Large intestine (tissue), 3 donors: ENCODE measurements at regions not wholly inside any gene's neighbourhood (a gene's known extent, or its start where the extent isn't known, plus 50 kb on each side); places are given as distances from the start of the nearest gene placed in this dataset.
"Not testable (repeated sequence)": the region's sequence is repeated elsewhere in the genome, so short reads cannot be mapped to it uniquely, and the experiment has no call there.

Experiments
- DNase-seq, 2 donors: peaks; one replicate each; pipeline versions ENCODE4 v3.0.0 to v3.0.0-alpha.2; 2013
- H3K27ac ChIP-seq: one replicate; pipeline ENCODE4 v1.5.1; 2013; ENCODE audit warnings: low read length
- H3K27me3 ChIP-seq: 2 replicates; pipeline ENCODE4 v1.6.1; 2013; ENCODE audit warnings: low read length; ENCODE audit not compliant: control insufficient read depth, insufficient read depth
- H3K36me3 ChIP-seq: 2 replicates; pipeline ENCODE4 v1.6.1; 2013; ENCODE audit warnings: low read length; ENCODE audit not compliant: control insufficient read depth, insufficient read depth
- H3K4me1 ChIP-seq: one replicate; pipeline ENCODE4 v1.6.1; 2013; ENCODE audit warnings: low read length; ENCODE audit not compliant: control insufficient read depth, insufficient read depth
- H3K4me3 ChIP-seq: one replicate; pipeline ENCODE4 v1.5.1; 2013; ENCODE audit warnings: low read length
- H3K9me3 ChIP-seq: one replicate; pipeline ENCODE4 v1.6.1; 2013; ENCODE audit warnings: mild to moderate bottlenecking, low read depth, low read length, moderate library complexity; ENCODE audit not compliant: control insufficient read depth
- WGBS: methylation state at CpG from one replicate; pipeline ENCODE4 v1.1.5; 2013; ENCODE audit warnings: low lambda C conversion rate; ENCODE audit not compliant: insufficient coverage; 5-methylcytosine and 5-hydroxymethylcytosine counted together

DNA sequence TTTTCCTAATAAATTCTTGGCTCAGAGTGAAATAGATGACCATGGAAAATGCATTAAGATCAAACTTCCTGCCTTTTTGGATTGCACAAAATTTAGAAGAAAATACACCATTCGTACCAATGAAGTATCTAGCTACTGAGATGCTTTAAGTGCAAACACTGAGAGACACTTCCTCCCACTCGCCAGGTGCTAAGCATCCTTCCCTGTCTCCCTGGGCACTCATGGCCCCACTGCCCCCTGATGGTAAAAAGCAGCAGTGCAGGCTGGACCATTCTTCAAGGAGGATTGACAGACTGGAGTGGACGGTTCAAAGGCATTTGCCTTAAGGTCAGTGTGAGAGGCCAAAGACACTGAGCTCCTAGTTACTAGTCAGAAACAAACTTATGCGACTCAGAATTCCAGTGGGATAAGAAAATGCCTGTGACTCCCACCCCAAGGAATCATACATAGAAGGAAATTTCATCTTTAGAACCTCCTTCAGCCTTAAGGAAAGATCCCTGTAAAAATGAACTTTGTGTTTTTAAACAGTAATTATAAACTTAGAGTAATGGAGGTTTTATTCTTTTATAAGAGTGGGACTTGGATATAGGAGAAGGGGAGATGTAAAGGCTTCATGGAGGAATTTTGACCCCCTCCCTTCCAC lies 86.0 kb upstream of the SLC30A5 start:
- Histone ChIP-seq H3K36me3 (no peaks in the 10 kb centered on the region), H3K4me3 (no peak overlapping the region), H3K4me1 (no peaks in the 10 kb centered on the region), H3K27ac (no peak overlapping the region), H3K9me3 (no peaks in the 10 kb centered on the region), H3K27me3 (no peaks in the 10 kb centered on the region)
- DNase-seq: peak; percentile 50 to 57
- WGBS: no CpG with 5 or more reads among the region's 4 CpGs

DNA sequence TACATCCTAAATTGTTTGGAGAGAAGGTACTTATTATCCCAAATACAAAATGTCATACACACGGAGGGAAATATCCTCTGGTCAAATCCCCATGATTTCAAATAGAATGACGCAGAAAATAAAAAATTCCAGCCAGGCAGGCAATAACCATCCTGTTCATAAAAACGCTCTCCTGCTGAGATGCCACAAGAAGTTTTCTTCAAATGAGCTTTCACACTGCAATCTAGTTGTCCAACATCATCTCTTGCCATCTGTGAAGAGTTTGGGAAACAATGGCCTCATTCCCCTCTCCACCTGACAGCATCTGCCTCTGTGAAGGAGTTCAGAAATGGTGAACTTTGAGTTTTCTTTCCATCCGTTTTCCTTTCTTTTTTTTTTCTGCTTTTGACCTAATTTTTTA lies 83.3 kb upstream of the SLC30A5 start:
- Histone ChIP-seq H3K4me1 (no peaks in the 10 kb centered on the region), H3K4me3 (no peak overlapping the region), H3K27me3 (no peaks in the 10 kb centered on the region), H3K27ac (no peak overlapping the region), H3K36me3 (no peaks in the 10 kb centered on the region), H3K9me3 (no peaks in the 10 kb centered on the region)
- 93% methylated on average over 4 of the region's 4 CpGs for WGBS
- no peak for DNase-seq

DNA sequence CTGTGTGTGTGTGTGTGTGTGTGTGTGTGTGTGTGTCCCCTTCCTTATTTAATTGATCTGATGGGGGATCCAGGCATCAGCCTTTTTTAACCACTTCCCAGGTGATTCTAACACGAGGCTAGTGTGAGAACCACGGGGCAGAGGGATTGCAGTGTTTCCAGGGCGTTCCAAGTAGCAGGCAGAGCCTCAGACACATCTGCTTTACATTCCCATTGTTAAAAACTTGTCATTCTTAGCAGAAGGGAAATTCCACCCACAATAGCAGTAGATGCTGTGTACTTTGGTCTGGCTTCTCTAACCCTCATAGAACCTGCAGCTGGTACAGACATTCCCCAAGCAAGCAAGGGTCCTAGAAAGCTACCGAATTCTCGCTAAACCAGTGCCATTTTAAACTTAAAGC lies 81.9 kb upstream of the SLC30A5 start:
- no peak overlapping the region for H3K4me3 ChIP-seq
- no peak overlapping the region for H3K27ac ChIP-seq
- H3K9me3 ChIP-seq: no peaks in the 10 kb centered on the region
- no peaks in the 10 kb centered on the region for H3K36me3 ChIP-seq
- DNase-seq: no peak
- no CpG with 5 or more reads among the region's 5 CpGs for WGBS
- no peaks in the 10 kb centered on the region for H3K27me3 ChIP-seq
- H3K4me1 ChIP-seq: no peaks in the 10 kb centered on the region

DNA sequence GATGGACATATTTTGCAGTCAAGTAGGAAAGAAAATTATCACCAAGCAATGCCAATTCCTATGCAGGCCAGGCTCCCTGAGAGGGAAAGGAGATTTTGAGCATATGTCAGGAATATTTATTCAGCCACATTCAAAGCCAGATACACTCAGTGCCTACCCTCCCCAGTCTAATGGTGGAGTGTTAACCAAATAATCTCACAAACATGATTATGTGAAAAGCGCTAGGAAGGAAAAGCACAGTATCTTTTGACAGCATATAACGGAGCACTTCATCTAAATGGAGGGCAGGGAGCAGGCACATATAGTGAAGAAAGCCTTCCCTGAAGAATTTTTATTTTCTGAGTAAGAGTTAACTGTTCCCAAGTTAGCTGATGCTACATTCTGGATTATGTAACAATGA lies 80.3 kb upstream of the SLC30A5 start:
- no peaks in the 10 kb centered on the region for H3K9me3 ChIP-seq
- DNase-seq: no peak
- no peak overlapping the region for H3K27ac ChIP-seq
- no CpG with 5 or more reads among the region's 2 CpGs for WGBS
- H3K4me1 ChIP-seq: no peaks in the 10 kb centered on the region
- no peaks in the 10 kb centered on the region for H3K27me3 ChIP-seq
- no peaks in the 10 kb centered on the region for H3K36me3 ChIP-seq
- no peak overlapping the region for H3K4me3 ChIP-seq

DNA sequence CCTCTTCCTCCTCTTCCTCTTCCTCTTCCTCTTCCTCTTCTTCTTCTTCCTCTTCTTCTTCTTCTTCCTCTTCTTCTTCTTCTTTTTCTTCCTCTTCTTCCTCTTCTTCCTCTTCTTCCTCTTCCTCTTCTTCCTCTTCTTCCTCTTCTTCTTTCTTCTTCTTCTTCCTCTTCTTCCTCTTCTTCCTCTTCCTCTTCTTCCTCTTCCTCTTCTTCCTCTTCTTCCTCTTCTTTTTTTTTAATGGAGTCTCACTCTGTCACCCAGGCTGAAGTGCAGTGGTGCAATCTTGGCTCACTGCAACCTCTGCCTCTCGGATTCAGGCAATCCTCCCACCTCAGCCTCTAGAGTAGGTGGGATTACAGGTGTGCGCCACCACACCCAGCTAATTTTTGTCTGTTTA lies 79.8 kb upstream of the SLC30A5 start:
- not testable (repeated sequence) for H3K9me3 ChIP-seq, DNase-seq, H3K4me1 ChIP-seq, H3K27me3 ChIP-seq, H3K4me3 ChIP-seq, H3K27ac ChIP-seq, H3K36me3 ChIP-seq
- no CpG with 5 or more reads among the region's 2 CpGs for WGBS

DNA sequence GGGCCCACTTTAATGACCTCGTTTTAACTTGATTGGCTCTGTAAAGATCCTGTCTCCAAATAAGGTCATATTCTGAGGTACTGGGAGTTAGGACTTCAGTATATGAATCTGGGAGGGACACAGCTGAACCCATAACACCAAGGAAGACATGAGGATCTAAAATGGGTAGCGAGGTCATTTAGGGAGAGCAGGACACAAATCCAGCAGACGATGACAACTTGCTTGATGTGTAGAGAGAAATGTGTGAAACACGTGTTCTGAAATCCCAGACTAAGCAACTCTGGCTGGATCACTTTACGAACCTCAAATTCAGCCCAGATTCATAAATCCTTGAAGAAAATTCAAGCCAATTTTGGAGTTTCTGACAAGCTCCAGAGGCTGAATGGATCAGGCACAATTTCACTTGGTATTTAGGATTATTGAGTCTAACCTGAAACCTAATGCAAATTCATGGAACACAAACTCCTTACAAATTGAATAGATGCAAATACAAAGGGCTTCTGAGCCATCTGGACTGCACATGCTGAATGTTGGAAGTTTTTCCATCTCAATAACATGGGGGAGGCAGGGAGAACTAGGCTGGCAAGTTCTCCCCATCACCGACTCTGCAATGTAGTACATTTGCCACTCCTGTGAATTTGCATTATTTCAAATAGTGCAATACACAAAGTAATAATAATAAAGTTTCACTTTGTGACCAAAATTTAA lies 74.0 kb upstream of the SLC30A5 start:
- Histone ChIP-seq H3K9me3 (no peaks in the 10 kb centered on the region), H3K4me1 (no peaks in the 10 kb centered on the region), H3K36me3 (no peaks in the 10 kb centered on the region), H3K4me3 (no peak overlapping the region), H3K27me3 (no peaks in the 10 kb centered on the region), H3K27ac (no peak overlapping the region)
- DNase-seq: no peak
- WGBS: 100% methylated on average over 1 of the region's 6 CpGs

DNA sequence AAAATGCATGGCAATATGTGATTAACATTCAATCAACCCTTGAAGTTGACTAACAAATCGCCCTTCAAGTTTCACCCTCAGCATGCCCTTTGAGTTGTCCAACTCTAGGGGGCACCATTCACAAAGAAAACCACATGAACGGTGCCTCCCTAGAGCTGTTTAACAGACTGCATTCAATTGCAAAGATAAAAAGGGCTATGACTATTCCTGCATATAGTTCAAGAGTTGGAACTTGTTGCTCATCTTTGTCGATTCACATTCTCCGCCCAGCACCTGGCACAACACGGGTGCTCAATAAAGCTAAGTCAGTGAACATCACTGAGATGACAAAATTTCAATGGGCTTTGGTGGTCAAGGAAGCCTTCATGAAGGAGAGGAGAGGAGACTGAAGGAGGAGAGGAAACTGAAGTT lies 69.6 kb upstream of the SLC30A5 start:
- Histone ChIP-seq H3K36me3 (no peaks in the 10 kb centered on the region), H3K27me3 (no peaks in the 10 kb centered on the region), H3K27ac (no peak overlapping the region), H3K4me3 (no peak overlapping the region), H3K4me1 (no peaks in the 10 kb centered on the region), H3K9me3 (no peaks in the 10 kb centered on the region)
- WGBS: 80% methylated on average over 2 of the region's 5 CpGs
- DNase-seq: peak; percentile 21 to 47

DNA sequence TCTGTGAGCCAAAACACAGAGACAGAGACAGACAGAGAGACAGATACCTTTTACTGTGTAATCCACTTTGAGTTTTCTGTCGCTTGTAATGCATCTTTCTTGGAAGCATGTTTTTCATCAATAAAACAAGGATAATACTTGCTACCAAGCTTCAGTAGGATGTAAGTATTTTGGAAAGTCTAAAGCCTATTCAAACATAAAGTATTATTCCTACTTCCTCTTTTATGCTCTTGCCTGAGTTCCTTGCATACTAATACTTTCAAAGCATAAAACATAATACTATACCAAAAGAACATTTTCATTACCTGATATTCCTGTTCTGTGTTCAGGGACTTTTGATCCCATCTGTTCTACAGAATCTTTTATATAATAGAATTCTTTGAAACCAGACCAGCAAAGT lies 64.5 kb upstream of the SLC30A5 start:
- Histone ChIP-seq H3K9me3 (no peaks in the 10 kb centered on the region), H3K4me3 (no peak overlapping the region), H3K36me3 (no peaks in the 10 kb centered on the region), H3K27me3 (no peaks in the 10 kb centered on the region), H3K4me1 (no peaks in the 10 kb centered on the region), H3K27ac (no peak overlapping the region)
- DNase-seq: no peak
- 71% methylated on average over 1 of the region's 1 CpG for WGBS

DNA sequence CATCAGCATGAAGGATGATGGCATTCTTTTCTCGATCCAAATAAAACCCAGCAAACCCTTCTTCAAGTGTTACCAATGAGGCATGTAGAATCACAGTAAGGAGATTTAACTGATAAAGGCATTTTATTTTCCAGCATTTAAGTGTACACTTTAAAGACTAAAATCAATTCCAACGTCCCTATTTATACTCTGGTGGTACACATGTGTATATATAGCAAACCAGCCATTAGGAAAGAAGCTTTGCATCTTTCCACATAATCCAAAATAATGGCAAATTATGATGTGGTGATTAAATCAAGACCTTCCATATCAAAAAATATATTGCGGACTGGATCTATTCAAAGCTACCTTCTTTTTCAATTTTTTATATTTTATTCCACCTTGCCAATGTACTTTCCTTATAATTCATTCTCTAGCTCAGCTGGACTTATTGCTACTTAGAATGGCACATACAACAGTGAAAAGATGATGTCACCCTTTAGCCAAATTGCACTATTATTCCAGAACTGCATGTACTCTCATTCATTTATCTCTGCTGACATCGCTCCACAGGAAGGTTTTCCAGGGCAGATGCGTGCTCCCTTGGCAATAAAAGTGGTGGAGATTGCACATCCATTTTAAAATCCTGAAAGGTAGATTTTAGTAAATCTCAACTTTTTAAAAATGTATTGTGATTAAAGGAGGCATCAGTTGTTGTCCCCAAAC lies 63.3 kb upstream of the SLC30A5 start:
- Histone ChIP-seq H3K4me3 (no peak overlapping the region), H3K27me3 (no peaks in the 10 kb centered on the region), H3K9me3 (no peaks in the 10 kb centered on the region), H3K27ac (no peak overlapping the region), H3K4me1 (no peaks in the 10 kb centered on the region), H3K36me3 (no peaks in the 10 kb centered on the region)
- WGBS: 73% methylated on average over 3 of the region's 5 CpGs
- DNase-seq: no peak

DNA sequence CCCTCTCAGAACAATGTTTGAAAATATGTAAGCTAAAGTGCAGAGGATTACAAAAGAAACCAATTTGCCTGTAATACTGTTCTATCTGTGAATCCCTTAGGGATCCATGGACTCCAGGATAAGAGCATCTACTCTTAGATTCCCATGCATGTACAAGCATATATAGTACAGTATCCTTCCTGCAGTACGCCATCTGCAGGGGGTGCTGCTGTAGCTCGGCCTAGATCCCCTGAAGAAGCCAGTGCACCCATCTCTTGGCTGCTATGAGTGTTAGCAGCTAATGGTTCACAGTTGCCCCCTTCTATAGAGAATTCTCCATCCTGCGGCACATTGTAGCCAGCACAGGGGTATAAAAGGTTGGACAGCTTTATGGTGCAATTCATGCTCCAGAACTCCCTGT lies 61.8 kb upstream of the SLC30A5 start:
- Histone ChIP-seq H3K9me3 (no peaks in the 10 kb centered on the region), H3K36me3 (no peaks in the 10 kb centered on the region), H3K27me3 (no peaks in the 10 kb centered on the region), H3K4me1 (no peaks in the 10 kb centered on the region), H3K4me3 (no peak overlapping the region), H3K27ac (no peak overlapping the region)
- DNase-seq: no peak
- no CpG with 5 or more reads among the region's 3 CpGs for WGBS
